Activated CD4-positive, alpha-beta T cell treated with anti-CD3 and anti-CD28 coated beads, Interleukin-2, Interleukin-4, amounts not matched to agents 100 ng/mL and 50 ng/mL, durations not matched to agents 16 hours and 8 hours (primary cell): ENCODE measurements at regions not wholly inside any gene's neighbourhood (a gene's known extent, or its start where the extent isn't known, plus 50 kb on each side); places are given as distances from the start of the nearest gene placed in this dataset.
"Not testable (repeated sequence)": the region's sequence is repeated elsewhere in the genome, so short reads cannot be mapped to it uniquely, and the experiment has no call there.

Source experiments
- DNase-seq: peaks from one replicate; pipeline ENCODE4 v3.0.0-alpha.2; 2020; ENCODE audit warnings: low spot score

DNA sequence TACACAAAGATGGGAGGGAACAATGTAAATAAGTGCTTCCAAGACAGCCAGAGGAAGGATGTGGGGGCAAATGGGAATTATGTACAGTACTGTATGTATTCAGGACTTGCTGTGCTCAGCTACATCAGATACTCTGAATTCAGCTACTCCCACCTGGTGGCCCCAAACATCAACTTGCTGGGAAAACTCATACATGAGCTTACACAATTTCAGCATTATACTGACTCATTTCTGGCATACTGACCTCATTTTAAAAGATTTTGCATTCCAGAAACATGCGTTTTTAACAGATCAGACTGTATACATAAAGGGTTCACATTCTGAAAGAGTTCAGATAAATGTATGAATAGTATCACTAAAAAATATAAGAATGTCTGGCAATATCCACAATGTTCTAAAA, 59.7 kb downstream of the GPX5 start:
- DNase-seq: no peak

DNA sequence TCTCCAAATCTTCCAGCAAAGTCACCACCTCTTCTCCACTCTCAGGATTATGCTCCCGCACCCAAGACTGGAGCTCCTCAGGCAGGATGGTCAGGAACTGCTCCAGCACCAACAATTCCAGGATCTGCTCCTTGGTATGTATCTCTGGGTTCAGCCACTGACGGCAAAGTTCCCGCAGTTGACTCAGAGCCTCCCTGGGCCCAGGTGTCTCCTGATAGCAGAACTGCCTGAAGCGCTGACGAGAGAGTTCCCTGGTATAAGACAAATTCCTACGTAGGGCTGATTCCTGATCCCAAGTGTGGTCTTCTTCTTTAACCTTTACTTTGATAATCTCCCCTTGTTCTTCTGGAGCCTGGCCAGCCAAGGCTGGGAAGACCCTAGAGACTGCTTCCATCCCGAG, 60.6 kb downstream of the GPX5 start:
- no peak for DNase-seq

DNA sequence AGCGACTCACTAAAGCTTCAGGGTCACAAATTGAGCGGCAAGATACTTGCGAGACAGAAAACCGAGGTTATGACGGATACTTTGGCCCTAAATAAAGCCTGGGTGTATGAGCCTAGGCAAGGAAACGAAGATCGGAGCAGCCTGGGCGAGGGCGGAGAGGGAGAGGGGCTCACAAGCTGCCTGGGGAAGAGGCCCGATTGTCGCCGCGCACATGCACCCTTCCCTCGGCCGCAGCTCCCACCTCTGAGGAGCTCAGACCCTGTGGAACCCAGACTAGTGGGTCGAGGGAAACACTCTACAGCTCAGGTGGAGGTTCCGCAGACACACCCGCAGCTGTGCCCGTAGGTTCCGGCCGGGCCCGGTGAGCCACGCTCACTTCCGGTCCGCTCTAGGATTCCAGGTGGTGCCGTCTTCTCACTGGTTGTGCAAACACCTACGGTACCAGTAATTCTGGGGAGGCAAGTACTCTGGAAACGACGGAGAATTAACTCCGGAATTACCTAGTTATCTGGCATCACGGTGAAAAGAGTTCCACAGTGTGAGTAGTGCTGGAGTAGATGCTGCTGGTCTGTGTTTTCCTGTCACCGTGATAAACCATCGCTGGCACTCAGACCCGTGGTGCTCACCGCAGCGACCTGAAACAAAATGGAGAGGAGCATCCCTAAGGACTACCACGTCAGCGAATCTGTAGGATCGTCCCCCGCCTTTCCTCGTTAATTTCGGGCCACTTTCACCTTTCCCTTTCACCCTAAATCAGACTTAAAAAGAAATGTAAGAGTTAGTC, 61.5 kb downstream of the GPX5 start:
- peak; percentile 75 for DNase-seq

GRCh38 chr6:28587746-28588075, 62.0 kb downstream of the GPX5 start:
- DNase-seq: no peak

GRCh38 chr6:28588666-28589065, 63.0 kb downstream of the GPX5 start:
- no peak for DNase-seq

DNA sequence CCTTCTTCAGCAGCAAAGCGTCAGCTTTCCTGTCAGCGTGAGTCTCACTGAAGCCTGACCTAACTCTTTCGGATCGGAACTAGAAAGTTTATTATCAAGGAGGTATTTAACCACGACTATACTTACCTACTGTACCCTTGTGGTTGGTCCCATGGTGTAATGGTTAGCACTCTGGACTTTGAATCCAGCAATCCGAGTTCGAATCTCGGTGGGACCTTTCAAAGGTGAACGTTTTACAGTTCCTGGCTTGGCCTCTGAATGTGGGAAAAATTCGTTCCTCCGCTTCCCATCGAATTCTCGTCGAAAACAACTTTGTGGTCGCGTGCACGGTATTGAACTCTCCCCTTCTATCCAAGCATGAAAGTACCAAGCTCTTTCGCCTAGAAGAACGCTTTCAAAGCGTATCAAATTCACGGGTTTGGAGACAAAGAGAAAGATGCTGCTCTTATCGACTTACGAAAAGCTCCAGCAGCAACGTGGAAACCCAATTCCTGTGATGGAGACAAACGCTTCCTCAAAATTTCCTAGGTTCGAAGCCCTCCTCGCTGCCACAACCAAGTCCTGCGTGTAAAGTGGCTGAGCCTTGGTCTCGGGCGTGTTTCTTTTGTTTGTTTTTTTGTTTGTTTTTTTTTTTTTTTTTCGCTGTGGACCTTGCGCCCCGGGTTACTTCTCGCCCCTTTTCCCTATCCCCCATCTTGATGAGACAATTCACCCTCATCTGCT, 63.7 kb downstream of the GPX5 start:
- peak; percentile 89 for DNase-seq

GRCh38 chr6:28589957-28590349, 64.3 kb downstream of the GPX5 start:
- DNase-seq: no peak

DNA sequence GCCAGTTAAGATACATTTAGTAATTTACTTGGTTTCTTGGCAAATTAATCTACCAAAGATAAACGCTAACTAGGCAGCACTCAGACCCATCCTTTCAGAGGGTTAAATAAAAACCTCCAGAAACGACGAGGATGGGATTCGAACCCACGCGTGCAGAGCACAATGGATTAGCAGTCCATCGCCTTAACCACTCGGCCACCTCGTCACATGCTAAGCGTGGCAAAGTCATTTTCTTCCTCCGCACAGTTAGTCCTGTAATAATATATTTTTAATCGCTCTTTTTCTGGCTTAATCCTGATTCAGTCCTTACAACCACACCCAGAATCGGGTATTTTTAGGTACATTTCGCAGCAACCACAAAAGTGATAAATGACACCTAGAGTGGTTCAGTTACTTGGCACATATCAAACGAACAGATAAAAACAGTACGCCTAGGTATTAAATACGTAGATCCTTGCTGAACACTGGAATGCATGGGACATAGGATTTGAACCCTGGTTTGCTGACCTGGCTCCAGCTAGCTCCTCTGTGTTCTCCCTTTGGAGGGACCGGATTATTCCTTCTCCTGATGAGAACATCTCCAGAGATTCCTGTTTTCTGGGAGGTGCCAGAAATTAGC, 71.6 kb downstream of the GPX5 start:
- peak; percentile 73 for DNase-seq

- no peak for DNase-seq
Observed at GRCh38 chr6:28597924-28598722, 72.4 kb downstream of the GPX5 start.

- no peak for DNase-seq
Observed at GRCh38 chr6:28598757-28599686, 73.3 kb downstream of the GPX5 start.

DNA sequence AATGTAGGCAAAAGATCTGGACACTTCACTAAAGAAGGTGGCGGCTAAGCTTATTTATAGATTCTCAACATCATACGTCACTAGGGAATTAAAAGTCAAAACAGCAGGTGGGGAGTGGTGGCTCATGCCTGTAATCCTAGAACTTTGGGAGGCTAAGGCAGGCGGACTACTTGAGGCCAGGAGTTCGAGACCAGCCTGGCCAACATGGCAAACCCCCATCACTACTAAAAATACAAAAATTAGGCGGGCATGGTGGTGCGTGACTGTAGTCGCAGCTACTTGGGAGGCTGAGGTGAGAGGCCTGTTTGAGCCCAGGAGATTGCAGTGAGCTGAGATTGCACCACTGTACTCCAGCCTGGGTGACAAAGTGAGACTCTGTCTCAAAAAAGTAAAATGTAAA, 74.6 kb downstream of the GPX5 start:
- DNase-seq: no peak

DNA sequence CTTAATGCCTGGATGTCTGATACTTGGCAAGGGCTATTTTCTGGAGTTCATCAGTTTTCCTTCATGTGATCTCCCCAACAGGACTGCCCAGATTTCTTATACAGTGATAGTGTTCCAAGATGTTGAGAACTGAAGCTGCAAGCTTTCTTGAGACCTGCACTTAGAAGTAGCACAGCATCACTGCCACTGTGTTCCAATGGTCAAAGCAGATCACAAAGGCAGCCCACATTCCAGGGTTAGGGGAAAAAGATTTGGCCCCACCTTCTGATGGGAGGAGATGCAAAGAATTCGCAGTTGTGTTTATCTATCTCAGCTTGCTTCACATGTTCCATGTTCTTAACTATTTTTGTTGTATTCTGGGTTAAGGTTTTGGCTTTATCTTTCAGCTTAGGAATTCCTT, 78.2 kb downstream of the GPX5 start:
- no peak for DNase-seq

- peak; percentile 78 for DNase-seq
Observed at GRCh38 chr6:28606424-28607391, 81.0 kb downstream of the GPX5 start.

GRCh38 chr6:28607990-28608389, 82.3 kb downstream of the GPX5 start:
- DNase-seq: no peak

DNA sequence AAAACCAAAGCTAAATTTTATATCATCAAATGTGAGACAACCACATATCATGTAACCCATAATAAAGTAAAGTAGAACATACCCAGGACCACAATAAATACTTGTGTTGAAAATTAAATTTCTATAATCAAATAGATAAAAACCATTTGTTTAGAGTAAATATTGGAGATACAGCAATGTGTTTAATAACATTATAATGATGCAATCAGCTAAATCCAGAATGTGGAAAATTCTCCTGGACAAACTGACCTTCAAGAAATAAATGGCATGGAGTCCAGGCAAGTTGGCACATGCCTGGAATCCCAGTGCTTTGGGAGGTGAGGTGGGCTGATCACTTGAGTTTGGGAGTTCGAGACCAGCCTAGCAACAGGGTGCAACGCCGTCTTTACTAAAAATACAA, 84.0 kb downstream of the GPX5 start:
- DNase-seq: no peak

DNA sequence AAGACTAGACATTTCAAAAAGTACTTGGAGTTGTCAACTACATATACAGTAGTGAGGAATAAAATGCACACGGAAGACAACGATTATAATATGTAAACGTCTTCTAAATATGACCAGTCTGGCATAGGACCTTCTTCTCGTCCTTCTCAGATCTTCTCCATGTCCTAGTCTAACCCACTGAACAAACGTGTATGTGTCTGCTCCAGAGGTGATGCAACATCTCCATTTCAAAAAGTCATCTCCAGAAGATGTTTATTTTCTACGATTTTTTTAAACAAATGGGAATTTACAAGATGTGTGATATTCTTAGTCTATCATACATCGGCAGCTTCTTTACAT, 89.9 kb downstream of the GPX5 start:
- no peak for DNase-seq

- DNase-seq: no peak
Observed at GRCh38 chr6:28615955-28616747, 90.5 kb downstream of the GPX5 start.

DNA sequence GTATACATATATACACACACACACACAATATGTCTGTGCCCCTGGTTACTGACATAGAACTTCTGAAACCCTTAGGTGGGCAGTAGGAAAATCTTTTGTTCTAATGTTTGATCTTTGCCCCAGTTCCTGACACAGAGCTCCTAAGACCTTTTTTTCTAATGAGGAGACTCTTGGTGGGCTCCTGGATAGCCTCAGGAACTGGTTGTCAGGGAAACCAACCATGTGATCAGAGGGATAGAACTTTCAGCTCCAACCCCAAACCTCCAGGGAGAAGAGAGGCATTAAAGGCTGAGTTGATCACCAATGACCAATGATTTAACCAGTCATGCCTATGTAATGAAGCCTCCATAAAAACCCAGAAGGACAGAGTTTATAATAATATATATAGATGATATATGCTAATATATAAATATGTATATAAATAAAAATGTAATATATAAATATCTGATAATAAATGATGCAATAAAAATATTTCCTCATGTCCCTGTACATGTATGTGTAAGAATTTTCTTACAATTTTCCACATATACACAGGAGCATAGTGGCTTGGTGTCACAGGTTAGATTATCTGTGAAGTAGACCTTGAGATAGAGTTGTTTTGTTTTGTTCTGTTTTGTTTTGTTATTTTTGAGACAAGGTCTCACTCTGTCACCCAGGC, 93.3 kb downstream of the GPX5 start:
- no peak for DNase-seq

- DNase-seq: not testable (repeated sequence)
Observed at GRCh38 chr6:28621268-28621667, 95.6 kb downstream of the GPX5 start.
